ENCODE measurements at regions not wholly inside any gene's neighbourhood (a gene's known extent, or its start where the extent isn't known, plus 50 kb on each side); places are given as distances from the start of the nearest gene placed in this dataset.
"Not testable (repeated sequence)": the region's sequence is repeated elsewhere in the genome, so short reads cannot be mapped to it uniquely, and the experiment has no call there.

GRCh38 chr1:2957329-2957728 is 63.9 kb upstream of the ACTRT2 start:
- peaks cover 54% of the 10 kb centered on the region for H3K9me3 ChIP-seq (ENCODE audit: control insufficient read depth, insufficient read depth, low read length)
- no peaks in the 10 kb centered on the region for H4K20me1 ChIP-seq (ENCODE audit: control insufficient read depth, insufficient read depth, low read depth, low read length)
- peaks cover 19% of the 10 kb centered on the region for H3F3A ChIP-seq (ENCODE audit: control insufficient read depth, insufficient read depth)
- H3K36me3 ChIP-seq (ENCODE audit: control insufficient read depth, low read length), result peaks cover 21% of the 10 kb centered on the region
- no peaks in the 10 kb centered on the region for H3K79me2 ChIP-seq (ENCODE audit: control insufficient read depth, low read length)
- TF ChIP-seq, protein P1, sequence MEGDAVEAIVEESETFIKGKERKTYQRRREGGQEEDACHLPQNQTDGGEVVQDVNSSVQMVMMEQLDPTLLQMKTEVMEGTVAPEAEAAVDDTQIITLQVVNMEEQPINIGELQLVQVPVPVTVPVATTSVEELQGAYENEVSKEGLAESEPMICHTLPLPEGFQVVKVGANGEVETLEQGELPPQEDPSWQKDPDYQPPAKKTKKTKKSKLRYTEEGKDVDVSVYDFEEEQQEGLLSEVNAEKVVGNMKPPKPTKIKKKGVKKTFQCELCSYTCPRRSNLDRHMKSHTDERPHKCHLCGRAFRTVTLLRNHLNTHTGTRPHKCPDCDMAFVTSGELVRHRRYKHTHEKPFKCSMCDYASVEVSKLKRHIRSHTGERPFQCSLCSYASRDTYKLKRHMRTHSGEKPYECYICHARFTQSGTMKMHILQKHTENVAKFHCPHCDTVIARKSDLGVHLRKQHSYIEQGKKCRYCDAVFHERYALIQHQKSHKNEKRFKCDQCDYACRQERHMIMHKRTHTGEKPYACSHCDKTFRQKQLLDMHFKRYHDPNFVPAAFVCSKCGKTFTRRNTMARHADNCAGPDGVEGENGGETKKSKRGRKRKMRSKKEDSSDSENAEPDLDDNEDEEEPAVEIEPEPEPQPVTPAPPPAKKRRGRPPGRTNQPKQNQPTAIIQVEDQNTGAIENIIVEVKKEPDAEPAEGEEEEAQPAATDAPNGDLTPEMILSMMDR (IDR thresholded peaks at IDR 0.05; ENCODE audit: low read depth, low read length, poor library complexity, severe bottlenecking), result no peak
- no peak for TF ChIP-seq EZH2phosphoT487 (IDR thresholded peaks at IDR 0.05; ENCODE audit: borderline replicate concordance, low read length)
- H3K27me3 ChIP-seq (ENCODE audit: control insufficient read depth, low read length), result no peaks in the 10 kb centered on the region
- no peaks in the 10 kb centered on the region for H3K9me2 ChIP-seq (replicated peaks; ENCODE audit: control insufficient read depth, low read length)
- H3K4me2 ChIP-seq (ENCODE audit: low read length), result no peak overlapping the region
- H3K27ac ChIP-seq (ENCODE audit: low read depth, low read length), result no peak overlapping the region
- H3K4me1 ChIP-seq (ENCODE audit: control insufficient read depth, low read length), result peaks cover 40% of the 10 kb centered on the region
- H3K4me3 ChIP-seq (ENCODE audit: low read length), result no peak overlapping the region

GRCh38 chr1:2959881-2960280 is 61.4 kb upstream of the ACTRT2 start:
- H4K20me1 ChIP-seq (ENCODE audit: control insufficient read depth, insufficient read depth, low read depth, low read length); H3K27ac ChIP-seq (ENCODE audit: low read depth, low read length); H3K27me3 ChIP-seq (ENCODE audit: control insufficient read depth, low read length); H3K4me2 ChIP-seq (ENCODE audit: low read length); H3K9me2 ChIP-seq (replicated peaks; ENCODE audit: control insufficient read depth, low read length); H3K36me3 ChIP-seq (ENCODE audit: control insufficient read depth, low read length); H3F3A ChIP-seq (ENCODE audit: control insufficient read depth, insufficient read depth); H3K79me2 ChIP-seq (ENCODE audit: control insufficient read depth, low read length); H3K4me3 ChIP-seq (ENCODE audit: low read length): not testable (repeated sequence)
- peaks cover 39% of the 10 kb centered on the region for H3K9me3 ChIP-seq (ENCODE audit: control insufficient read depth, insufficient read depth, low read length)
- H3K4me1 ChIP-seq (ENCODE audit: control insufficient read depth, low read length), result peaks cover 15% of the 10 kb centered on the region

DNA sequence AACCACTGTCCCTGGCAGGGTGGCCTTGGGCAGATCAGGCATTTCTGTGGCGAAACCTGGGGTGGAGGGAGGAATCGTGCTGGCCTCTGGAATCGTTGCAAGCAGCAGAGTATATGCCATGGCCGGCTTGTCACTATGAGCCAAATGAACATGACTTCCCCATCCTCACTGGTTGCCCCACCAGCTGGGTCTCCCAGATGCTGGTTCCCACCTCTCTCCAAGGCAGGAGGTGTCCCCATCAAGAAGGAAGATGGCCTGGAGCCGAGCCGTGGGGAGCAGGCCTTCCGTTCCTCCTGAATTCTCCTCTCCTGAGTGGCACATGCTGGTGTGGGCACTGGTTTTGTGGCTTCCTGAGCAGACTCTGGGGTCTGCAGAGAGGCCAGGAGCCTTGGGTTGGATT is 60.2 kb upstream of the ACTRT2 start:
- H3K4me1 ChIP-seq (ENCODE audit: control insufficient read depth, low read length), result peaks cover 9% of the 10 kb centered on the region
- H3K4me2 ChIP-seq (ENCODE audit: low read length), result no peak overlapping the region
- no peaks in the 10 kb centered on the region for H3F3A ChIP-seq (ENCODE audit: control insufficient read depth, insufficient read depth)
- no peak overlapping the region for H3K27ac ChIP-seq (ENCODE audit: low read depth, low read length)
- TF ChIP-seq EZH2phosphoT487 (IDR thresholded peaks at IDR 0.05; ENCODE audit: borderline replicate concordance, low read length), result no peak
- TF ChIP-seq, protein P1 (IDR thresholded peaks at IDR 0.05; ENCODE audit: low read depth, low read length, poor library complexity, severe bottlenecking), result no peak
- no peaks in the 10 kb centered on the region for H3K79me2 ChIP-seq (ENCODE audit: control insufficient read depth, low read length)
- no peaks in the 10 kb centered on the region for H3K27me3 ChIP-seq (ENCODE audit: control insufficient read depth, low read length)
- no peak overlapping the region for H3K4me3 ChIP-seq (ENCODE audit: low read length)
- no peaks in the 10 kb centered on the region for H3K36me3 ChIP-seq (ENCODE audit: control insufficient read depth, low read length)
- H4K20me1 ChIP-seq (ENCODE audit: control insufficient read depth, insufficient read depth, low read depth, low read length), result no peaks in the 10 kb centered on the region
- H3K9me3 ChIP-seq (ENCODE audit: control insufficient read depth, insufficient read depth, low read length), result peaks cover 27% of the 10 kb centered on the region
- no peaks in the 10 kb centered on the region for H3K9me2 ChIP-seq (replicated peaks; ENCODE audit: control insufficient read depth, low read length)

GRCh38 chr1:2961661-2962060 is 59.6 kb upstream of the ACTRT2 start:
- H3K36me3 ChIP-seq (ENCODE audit: control insufficient read depth, low read length), result no peaks in the 10 kb centered on the region
- peaks cover 22% of the 10 kb centered on the region for H3K9me3 ChIP-seq (ENCODE audit: control insufficient read depth, insufficient read depth, low read length)
- TF ChIP-seq, protein P1 (IDR thresholded peaks at IDR 0.05; ENCODE audit: low read depth, low read length, poor library complexity, severe bottlenecking), result no peak
- no peaks in the 10 kb centered on the region for H3K9me2 ChIP-seq (replicated peaks; ENCODE audit: control insufficient read depth, low read length)
- no peaks in the 10 kb centered on the region for H4K20me1 ChIP-seq (ENCODE audit: control insufficient read depth, insufficient read depth, low read depth, low read length)
- peaks cover 4% of the 10 kb centered on the region for H3K4me1 ChIP-seq (ENCODE audit: control insufficient read depth, low read length)
- H3K79me2 ChIP-seq (ENCODE audit: control insufficient read depth, low read length), result no peaks in the 10 kb centered on the region
- no peaks in the 10 kb centered on the region for H3F3A ChIP-seq (ENCODE audit: control insufficient read depth, insufficient read depth)
- no peak overlapping the region for H3K4me3 ChIP-seq (ENCODE audit: low read length)
- H3K27ac ChIP-seq (ENCODE audit: low read depth, low read length), result no peak overlapping the region
- no peak overlapping the region for H3K4me2 ChIP-seq (ENCODE audit: low read length)
- H3K27me3 ChIP-seq (ENCODE audit: control insufficient read depth, low read length), result no peaks in the 10 kb centered on the region

Measured in DOHH2 (cell line).